ENCODE measurements at regions not wholly inside any gene's neighbourhood (a gene's known extent, or its start where the extent isn't known, plus 50 kb on each side); places are given as distances from the start of the nearest gene placed in this dataset.

- DNase-seq = no peak
Observed at GRCh38 chr4:33323393-33323792, 2603.2 kb downstream of the PCDH7 start.

GRCh38 chr4:33334416-33334815, 2614.2 kb downstream of the PCDH7 start:
- DNase-seq = no peak

- no peak for DNase-seq
Observed at GRCh38 chr4:33339762-33340161, 2619.6 kb downstream of the PCDH7 start.

GRCh38 chr4:33340168-33340567, 2620.0 kb downstream of the PCDH7 start:
- DNase-seq = no peak

- DNase-seq = no peak
Observed at GRCh38 chr4:33349376-33349775, 2629.2 kb downstream of the PCDH7 start.

- no peak for DNase-seq
Observed at GRCh38 chr4:33357121-33357520, 2637.0 kb downstream of the PCDH7 start.

GRCh38 chr4:33369446-33369845, 2649.3 kb downstream of the PCDH7 start:
- DNase-seq = no peak

GRCh38 chr4:33381816-33382215, 2661.6 kb downstream of the PCDH7 start:
- DNase-seq = peak; percentile 17 to 24

GRCh38 chr4:33386764-33387163, 2666.6 kb downstream of the PCDH7 start:
- no peak for DNase-seq

GRCh38 chr4:33390976-33391375, 2670.8 kb downstream of the PCDH7 start:
- DNase-seq = no peak

GRCh38 chr4:33395731-33396485, 2675.7 kb downstream of the PCDH7 start:
- no peak for DNase-seq

- DNase-seq = no peak
Observed at GRCh38 chr4:33400504-33400903, 2680.3 kb downstream of the PCDH7 start.

GRCh38 chr4:33407496-33407895, 2687.3 kb downstream of the PCDH7 start:
- no peak for DNase-seq

- DNase-seq = no peak
Observed at GRCh38 chr4:33411182-33411581, 2691.0 kb downstream of the PCDH7 start.

GRCh38 chr4:33421887-33422286, 2701.7 kb downstream of the PCDH7 start:
- DNase-seq = no peak

- no peak for DNase-seq
Observed at GRCh38 chr4:33422656-33423055, 2702.5 kb downstream of the PCDH7 start.

- DNase-seq = no peak
Observed at GRCh38 chr4:33425936-33426335, 2705.8 kb downstream of the PCDH7 start.

GRCh38 chr4:33427676-33428075, 2707.5 kb downstream of the PCDH7 start:
- DNase-seq = peak in 1 of 2 donors; percentile 16

- DNase-seq = no peak
Observed at GRCh38 chr4:33429971-33430370, 2709.8 kb downstream of the PCDH7 start.

GRCh38 chr4:33437406-33437805, 2717.2 kb downstream of the PCDH7 start:
- DNase-seq = no peak

- no peak for DNase-seq
Observed at GRCh38 chr4:33446953-33447352, 2726.8 kb downstream of the PCDH7 start.

- no peak for DNase-seq
Observed at GRCh38 chr4:33448948-33449347, 2728.8 kb downstream of the PCDH7 start.

- no peak for DNase-seq
Observed at GRCh38 chr4:33453436-33453835, 2733.3 kb downstream of the PCDH7 start.

GRCh38 chr4:33453916-33454315, 2733.7 kb downstream of the PCDH7 start:
- DNase-seq = no peak
